ENCODE measurements at regions not wholly inside any gene's neighbourhood (a gene's known extent, or its start where the extent isn't known, plus 50 kb on each side); places are given as distances from the start of the nearest gene placed in this dataset.

DNA sequence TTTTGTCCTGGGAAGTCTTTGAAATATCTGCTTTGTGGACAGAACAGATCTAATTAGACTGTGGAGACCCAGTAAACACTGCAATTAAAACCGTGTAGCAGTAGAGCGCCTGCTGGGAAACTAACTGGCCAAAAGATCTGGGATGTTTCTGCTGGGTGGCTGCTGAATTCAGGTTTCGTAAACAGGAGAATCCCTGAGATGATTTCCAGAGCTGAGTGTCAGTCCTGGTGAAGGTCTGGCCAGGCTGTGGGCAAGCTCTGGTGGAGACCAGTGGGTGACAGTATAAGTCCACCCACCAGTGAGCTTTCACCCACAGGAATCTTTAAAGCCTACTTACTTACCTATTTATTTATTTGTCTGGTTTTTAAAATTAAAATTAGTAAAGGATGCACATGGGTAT lies 257.2 kb downstream of the IRF8 start:
- no TSS peak for BruUV-seq (replicated peaks)
- Histone ChIP-seq H3K79me2 (ENCODE audit: insufficient read depth, low read length) (no peaks in the 10 kb centered on the region), H3K36me3 (ENCODE audit: control insufficient read depth in 1 of 2, insufficient read depth in 2 of 2, low read length in 2 of 2) (no peaks in the 10 kb centered on the region), H3K4me2 (ENCODE audit: low read length) (no peak overlapping the region), H3K4me3 (replicated peaks in 1 of 2; ENCODE audit: low read depth in 1 of 2, low read length in 2 of 2) (no peak overlapping the region), H3K9me2 (ENCODE audit: insufficient read depth) (no peaks in the 10 kb centered on the region), H3K9ac (ENCODE audit: low read length) (no peak overlapping the region), H3K27me3 (ENCODE audit: insufficient read depth, low read length) (peaks cover 10% of the 10 kb centered on the region), H4K20me1 (ENCODE audit: insufficient read depth) (no peaks in the 10 kb centered on the region), H3K9me3 (ENCODE audit: control insufficient read depth in 1 of 2, insufficient read depth in 1 of 2, low read depth in 1 of 2, low read length in 2 of 2) (no peaks in the 10 kb centered on the region), H3K4me1 (ENCODE audit: control insufficient read depth in 1 of 2, insufficient read depth in 2 of 2, low read length in 2 of 2) (peaks cover 0 to 13% of the 10 kb centered on the region in 2 experiments; a peak in 1 of 4 replicates), H2AFZ (ENCODE audit: low read depth, low read length, poor library complexity, severe bottlenecking) (no peak overlapping the region), H3K27ac (ENCODE audit: low read depth, low read length) (no peak overlapping the region)
- ATAC-seq, result no peak
- CTCF ChIA-PET, result no interaction called here
- RAD21 ChIA-PET (ENCODE audit: low non-redundant PET in 1 of 2, low total read pairs in 2 of 2, uncharacterized antibody in 2 of 2, unreplicated experiment in 2 of 2), result no interaction called here
- no peak for DNase-seq (ENCODE audit: low read depth, low spot score)
- no peak for TF ChIP-seq FOSL1 (IDR thresholded peaks at IDR 0.05; ENCODE audit: low read depth)
- TF ChIP-seq SIN3A (IDR thresholded peaks at IDR 0.05; ENCODE audit: low read depth), result no peak
- TF ChIP-seq CBX3 (IDR thresholded peaks at IDR 0.05; ENCODE audit: low read depth), result no peak
- TF ChIP-seq RAD21 (IDR thresholded peaks at IDR 0.05; ENCODE audit: low read depth), result no peak
- TF ChIP-seq ELF1 (IDR thresholded peaks at IDR 0.05; ENCODE audit: borderline replicate concordance, low read depth), result no peak
- TF ChIP-seq, protein P1, sequence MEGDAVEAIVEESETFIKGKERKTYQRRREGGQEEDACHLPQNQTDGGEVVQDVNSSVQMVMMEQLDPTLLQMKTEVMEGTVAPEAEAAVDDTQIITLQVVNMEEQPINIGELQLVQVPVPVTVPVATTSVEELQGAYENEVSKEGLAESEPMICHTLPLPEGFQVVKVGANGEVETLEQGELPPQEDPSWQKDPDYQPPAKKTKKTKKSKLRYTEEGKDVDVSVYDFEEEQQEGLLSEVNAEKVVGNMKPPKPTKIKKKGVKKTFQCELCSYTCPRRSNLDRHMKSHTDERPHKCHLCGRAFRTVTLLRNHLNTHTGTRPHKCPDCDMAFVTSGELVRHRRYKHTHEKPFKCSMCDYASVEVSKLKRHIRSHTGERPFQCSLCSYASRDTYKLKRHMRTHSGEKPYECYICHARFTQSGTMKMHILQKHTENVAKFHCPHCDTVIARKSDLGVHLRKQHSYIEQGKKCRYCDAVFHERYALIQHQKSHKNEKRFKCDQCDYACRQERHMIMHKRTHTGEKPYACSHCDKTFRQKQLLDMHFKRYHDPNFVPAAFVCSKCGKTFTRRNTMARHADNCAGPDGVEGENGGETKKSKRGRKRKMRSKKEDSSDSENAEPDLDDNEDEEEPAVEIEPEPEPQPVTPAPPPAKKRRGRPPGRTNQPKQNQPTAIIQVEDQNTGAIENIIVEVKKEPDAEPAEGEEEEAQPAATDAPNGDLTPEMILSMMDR (IDR thresholded peaks at IDR 0.05 in 2 of 3, conservative IDR thresholded peaks at IDR 0.05 in 1 of 3; ENCODE audit: borderline replicate concordance in 1 of 3, insufficient read depth in 1 of 3, low read depth in 2 of 3, low read length in 2 of 3), result no peak
- TF ChIP-seq YY1 (IDR thresholded peaks at IDR 0.05; ENCODE audit: extremely low read depth, insufficient replicate concordance, low read depth, low read length), result no peak
- TF ChIP-seq, protein P2, sequence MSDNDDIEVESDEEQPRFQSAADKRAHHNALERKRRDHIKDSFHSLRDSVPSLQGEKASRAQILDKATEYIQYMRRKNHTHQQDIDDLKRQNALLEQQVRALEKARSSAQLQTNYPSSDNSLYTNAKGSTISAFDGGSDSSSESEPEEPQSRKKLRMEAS (IDR thresholded peaks at IDR 0.05), result no peak
- TF ChIP-seq EGR1 (IDR thresholded peaks at IDR 0.05; ENCODE audit: low read depth), result no peak
- no peak for TF ChIP-seq SP1 (IDR thresholded peaks at IDR 0.05; ENCODE audit: low read depth)
- TF ChIP-seq EZH2 (IDR thresholded peaks at IDR 0.05), result no peak
- no peak for TF ChIP-seq CEBPB (IDR thresholded peaks at IDR 0.05; ENCODE audit: low read depth)
- TF ChIP-seq POLR2A (IDR thresholded peaks at IDR 0.05; ENCODE audit: borderline replicate concordance, extremely low read depth, insufficient read depth, insufficient read length), result no peak
- POLR2A ChIA-PET, result no interaction called here
- intact Hi-C loops (cut with micrococcal nuclease), result no loop called here
